NK-92 treated with Interleukin-12 subunit alpha and Interleukin-12 subunit beta, amount 100 ng/mL, for 24 hours (cell line): ENCODE measurements at regions not wholly inside any gene's neighbourhood (a gene's known extent, or its start where the extent isn't known, plus 50 kb on each side); places are given as distances from the start of the nearest gene placed in this dataset.

Experiments
- DNase-seq: peaks from one replicate; lab custom pipeline; 2025; lab: John Stamatoyannopoulos, UW

DNA sequence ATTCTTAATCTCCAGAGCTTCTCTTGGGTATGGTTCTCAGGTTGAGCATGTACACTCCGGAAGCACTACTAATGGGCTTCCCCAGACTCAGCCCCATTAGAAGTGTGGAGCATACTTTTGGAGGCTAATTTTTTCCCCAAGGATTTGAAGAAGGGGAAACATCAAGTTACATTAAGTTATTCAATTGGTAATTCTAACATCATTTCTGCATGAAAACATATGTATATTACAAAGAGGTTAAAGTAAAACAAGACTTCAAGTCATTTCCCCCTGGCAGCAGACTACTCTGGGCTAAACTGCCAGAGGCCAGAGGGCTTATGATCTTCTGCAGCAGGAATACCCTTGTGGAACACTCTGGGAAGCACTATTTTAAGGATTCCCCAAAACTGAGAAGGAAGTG is 227.7 kb upstream of the STK17B start:
- DNase-seq: no peak

DNA sequence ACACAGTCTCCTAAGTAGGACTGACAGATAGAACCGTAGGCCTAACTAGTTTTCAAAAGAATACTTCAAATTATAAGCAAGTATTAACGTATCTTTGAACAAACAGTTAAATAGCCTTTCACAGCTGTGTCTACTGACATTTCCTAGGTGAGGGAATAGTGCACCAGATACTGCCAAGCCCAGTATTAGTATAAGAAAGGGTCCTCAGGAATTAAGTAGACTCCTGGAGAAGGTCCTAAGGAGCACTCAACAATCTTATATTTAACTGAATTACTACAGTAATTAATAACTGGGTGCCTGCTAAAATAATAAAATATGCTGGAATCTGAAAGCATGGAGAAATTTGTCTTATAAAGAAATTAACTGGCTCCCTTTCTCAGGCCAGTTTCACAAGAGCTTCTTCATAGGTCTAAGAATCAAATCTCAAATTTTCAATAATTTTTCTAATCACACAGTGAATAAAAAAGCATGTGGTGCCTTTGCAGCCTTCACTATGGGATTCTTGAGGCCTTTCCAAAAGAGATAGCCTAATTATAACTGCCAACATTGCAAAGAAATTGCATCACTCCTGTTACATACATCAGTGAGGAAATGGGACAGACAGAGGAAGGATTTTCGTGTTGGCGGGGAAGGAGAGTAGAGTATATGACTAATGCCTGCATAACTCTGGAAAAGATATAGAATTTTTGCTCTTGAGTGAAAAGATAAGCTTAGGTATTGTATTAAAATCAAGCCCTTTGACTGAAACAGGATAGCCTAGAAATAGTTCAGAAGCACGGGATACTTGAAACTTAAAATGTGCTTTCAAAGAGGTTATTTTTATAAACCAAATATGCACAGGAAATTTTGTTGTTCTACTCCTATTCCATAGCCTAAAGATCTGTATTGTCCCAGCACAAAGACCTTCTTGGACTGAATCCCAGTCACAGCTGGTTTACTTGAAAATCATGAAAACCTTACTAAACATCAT is 228.6 kb upstream of the STK17B start:
- DNase-seq: no peak

DNA sequence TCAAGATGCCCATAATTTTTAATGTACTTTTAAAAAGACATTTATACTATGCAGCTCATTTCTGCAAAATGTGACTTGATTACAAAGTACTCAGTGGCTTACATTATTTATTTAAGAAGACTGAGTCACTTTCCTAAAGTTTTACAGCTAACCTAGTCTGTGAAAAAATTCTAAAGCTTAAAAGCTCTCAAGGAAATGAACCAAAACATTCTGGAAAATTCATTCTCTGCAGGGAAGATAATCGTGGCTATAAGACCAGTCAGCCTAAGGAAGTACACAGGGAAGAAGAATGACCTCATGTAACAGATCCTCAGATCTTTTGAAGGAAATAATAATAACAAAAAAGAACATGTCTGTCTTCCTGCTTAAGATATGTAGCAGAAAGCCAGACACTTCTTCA is 232.1 kb upstream of the STK17B start:
- no peak for DNase-seq

DNA sequence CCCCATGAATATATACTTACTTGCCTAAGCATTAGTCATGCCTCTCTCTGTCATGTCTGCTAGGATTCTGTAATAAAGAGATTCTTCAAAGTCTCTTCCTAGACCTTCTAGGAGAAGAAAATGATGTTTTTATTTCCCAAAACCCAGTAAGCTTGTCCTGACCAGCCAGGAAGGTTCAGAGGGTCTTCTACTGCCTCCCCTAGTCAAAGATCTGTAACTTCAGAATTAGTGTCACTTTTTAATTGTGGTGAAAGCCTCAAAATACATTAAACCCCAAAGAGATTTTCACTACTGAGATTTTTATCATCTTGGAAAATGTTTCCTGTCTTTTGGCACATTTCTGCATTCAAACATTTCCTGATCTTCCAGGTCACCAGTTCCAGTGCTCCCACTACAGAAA is 232.9 kb upstream of the STK17B start:
- no peak for DNase-seq

GRCh38 chr2:196407675-196408264 is 231.7 kb upstream of the CCDC150 start:
- no peak for DNase-seq

DNA sequence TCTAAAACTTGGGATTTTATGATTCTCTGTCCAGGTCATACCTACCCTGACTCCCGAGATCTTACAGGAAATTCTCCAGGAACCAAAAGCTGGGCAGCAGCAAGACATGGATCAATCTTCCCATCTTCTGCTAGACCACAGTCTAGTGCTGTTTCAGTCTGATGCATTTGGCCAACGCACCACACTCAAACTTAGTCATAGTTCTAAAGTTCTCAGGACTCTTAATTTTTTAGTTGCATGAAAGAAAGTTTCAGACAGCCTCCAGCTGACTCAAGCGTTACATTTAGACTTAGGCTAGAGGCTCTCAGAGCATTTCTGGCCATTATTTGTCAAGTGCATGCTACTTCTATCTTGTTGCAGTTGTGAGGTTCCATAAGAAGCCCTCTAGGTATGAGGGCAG is 230.1 kb upstream of the CCDC150 start:
- DNase-seq: no peak

DNA sequence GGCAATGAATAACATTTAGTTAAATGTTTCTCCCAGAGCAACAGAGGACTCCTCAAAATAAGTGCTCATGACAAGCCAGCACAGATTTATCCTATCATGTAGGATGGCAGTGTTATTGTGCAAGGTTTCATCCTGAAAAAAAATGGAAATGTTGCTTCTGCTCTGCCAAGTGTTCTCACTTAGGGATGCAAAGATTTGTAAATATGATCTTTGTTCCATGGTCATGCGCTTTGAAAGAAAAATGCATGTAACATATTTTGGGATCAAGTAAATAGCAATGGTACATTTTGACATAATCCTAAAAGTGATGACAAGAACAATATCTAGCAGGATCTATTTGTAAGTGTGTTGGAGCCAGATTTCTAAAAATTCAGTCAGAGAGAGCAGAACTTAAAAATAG is 229.5 kb upstream of the CCDC150 start:
- DNase-seq: no peak

- DNase-seq: no peak
Observed at GRCh38 chr2:196413821-196414274, 225.7 kb upstream of the CCDC150 start.

DNA sequence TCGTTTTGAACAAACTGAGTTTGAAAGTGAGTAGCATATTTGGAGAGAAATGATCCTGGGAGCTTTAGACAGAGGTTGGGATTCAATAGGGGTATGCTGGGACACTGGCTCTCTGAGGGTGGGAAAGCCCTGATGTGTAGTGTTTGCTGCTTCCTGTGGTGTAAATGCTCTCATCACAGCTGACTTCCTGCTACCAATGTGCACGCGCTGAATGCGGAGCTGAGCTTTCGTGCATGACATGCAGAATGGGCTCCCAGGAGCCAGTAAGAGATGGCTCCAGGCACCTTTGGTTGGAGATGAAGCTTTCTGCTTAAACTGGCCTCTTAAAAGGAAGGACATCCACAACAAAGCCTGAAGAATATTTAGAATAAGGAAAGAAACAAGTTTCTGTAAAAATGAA is 224.1 kb upstream of the CCDC150 start:
- no peak for DNase-seq

- DNase-seq: no peak
Observed at GRCh38 chr2:196420143-196420542, 219.4 kb upstream of the CCDC150 start.

- DNase-seq: no peak
Observed at GRCh38 chr2:196421880-196422279, 217.6 kb upstream of the CCDC150 start.

GRCh38 chr2:196422361-196422760 is 217.2 kb upstream of the CCDC150 start:
- no peak for DNase-seq

DNA sequence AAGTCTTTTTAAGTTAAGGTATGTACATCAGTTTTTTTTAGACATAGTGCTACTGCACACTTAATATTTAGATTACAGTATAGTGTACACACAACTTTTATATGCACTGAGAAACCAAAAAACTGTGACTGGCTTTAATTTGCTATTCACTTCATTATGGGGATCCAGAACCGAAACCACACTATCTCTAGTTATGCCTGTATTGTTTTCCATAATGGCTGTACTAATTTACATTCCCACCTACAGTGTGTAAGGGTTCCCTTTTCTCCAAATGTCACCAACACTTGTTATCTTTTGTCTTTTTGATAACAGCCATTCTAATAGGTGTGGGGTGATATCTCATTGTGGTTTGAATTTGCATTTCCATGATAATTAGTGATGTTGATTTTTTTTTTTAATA is 213.4 kb upstream of the CCDC150 start:
- DNase-seq: no peak

- DNase-seq: no peak
Observed at GRCh38 chr2:196427986-196428634, 211.4 kb upstream of the CCDC150 start.

DNA sequence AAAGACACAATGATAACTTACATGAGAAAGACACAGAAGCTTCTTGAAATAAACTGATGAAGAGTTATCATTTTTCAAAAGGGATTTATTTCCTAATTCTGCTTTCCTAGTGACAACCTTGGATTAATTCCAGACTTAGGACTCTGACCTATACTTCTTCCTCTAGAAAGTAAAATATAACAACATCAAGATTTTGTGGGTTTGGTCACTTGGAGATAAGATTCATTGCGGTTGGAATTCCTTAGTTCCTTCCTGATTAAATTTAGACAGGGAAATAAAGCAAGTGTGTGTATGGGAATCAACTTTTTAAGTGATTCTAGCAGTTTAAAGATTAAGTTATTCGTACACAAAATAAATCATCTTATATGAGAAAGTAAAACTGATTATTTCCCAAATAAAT is 208.4 kb upstream of the CCDC150 start:
- DNase-seq: no peak

DNA sequence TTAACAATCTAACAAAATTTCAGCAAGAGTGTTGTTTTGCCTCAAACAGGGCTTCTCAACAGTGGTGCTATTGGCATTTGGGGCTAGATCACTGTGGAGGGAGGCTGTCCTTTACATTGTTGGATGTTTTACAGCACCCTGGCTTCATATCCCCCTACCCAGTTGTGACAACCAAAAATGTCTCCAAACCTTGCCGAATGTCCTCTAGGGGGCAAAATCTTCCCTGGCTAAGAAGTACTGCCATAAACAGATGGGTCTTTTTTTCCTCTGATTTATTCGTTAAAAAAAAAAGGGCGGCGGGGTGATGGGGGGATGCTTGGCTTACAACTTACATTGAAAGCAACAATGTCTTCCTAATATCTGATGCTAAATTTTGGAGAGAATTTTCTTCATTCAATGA is 207.6 kb upstream of the CCDC150 start:
- DNase-seq: no peak

DNA sequence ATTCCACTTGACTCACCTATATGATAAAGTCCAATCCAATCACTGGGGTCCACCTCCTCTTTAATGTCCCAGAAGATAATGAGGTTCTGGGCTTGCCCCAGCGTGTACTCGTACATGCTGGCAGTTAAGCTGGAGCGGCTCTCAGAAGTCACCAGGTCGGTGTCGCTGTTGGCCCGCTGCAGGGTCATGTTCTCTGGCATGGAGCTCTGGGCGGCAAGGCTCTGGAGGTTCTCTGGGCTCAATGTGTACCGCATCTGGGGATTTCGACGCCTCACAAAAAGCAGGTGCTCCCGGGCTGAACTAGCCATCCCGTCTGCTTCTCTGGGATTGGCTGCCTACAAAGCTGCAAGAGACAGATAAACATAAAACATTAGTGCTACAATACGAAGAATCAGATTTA is 206.4 kb upstream of the CCDC150 start:
- DNase-seq: no peak

GRCh38 chr2:196434217-196434616 is 205.3 kb upstream of the CCDC150 start:
- no peak for DNase-seq

DNA sequence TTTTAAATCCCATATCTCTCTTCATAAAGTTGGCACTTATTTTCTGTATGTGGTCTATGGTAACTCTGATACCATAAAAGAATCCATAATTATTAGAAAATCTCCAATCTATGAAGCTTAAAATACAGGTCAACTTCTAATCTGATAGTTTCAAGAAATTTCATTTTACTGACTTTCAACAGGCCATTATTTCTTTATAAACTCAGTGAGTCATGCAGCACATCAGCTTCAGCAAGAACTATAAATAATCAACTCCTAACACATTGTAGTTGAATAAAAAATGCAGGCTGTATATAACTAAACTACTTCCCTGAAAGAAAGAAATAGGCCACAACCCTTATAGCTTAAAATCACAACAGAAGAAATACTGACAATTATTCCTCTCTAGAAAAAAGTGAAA is 204.3 kb upstream of the CCDC150 start:
- DNase-seq: no peak

DNA sequence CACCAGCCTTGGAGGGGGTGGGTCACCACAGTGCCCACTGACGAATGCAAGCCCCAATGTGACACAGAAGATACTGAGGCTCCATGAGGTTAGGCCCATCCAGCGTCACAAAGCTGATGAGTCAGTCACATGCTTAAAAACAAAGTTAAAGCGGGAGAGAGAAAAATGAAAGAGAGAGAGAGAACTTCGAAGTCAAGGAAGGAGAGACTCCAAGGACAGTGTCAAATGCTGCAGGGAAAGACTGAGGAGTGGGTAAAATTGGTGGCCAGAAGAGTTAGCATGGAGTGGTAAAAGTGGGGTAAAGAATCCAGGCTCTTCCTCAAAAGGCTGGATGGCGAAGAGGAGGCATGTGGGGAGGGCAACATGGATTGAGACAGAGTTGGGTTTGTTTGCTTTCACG is 201.9 kb upstream of the CCDC150 start:
- no peak for DNase-seq

DNA sequence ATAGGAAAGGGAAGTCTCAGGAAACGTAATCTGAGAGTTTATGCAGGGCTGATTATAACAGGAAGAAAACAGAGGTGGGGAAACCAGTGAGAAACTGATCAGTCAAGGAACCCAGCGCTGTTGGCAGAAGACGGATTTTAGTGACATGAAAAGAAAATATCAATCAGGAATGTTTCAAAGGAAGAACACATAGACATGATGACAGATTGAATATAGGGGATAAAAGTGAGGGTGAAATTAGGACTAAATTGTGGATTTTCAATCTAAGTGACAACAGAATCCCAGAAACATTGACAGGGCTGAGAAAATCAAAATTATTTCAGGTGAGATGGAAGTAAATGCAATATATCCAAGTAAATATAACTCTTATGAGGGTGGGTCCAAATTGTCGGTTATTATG is 199.8 kb upstream of the CCDC150 start:
- DNase-seq: no peak

- DNase-seq: no peak
Observed at GRCh38 chr2:196440413-196440812, 199.1 kb upstream of the CCDC150 start.

DNA sequence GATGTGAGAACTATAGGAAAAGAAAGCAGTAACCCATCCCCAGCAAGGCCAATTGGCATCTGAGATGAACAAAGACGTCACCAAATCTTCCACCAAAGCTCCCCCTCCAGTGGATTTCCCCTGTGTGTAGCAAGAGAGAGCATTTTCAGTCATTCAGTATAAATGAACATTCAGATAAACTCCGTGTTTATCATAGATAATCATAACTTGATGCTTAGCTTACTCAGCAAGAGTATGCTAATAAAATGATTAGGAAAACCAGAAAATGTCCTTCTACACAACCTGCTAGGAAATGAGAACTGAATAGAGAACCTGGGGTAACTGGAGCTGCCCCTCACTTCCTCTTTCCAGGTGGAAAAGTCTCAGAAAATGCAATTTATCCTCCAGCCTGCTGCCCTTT is 198.0 kb upstream of the CCDC150 start:
- DNase-seq: no peak
